ENCODE measurements at regions not wholly inside any gene's neighbourhood (a gene's known extent, or its start where the extent isn't known, plus 50 kb on each side); places are given as distances from the start of the nearest gene placed in this dataset.

DNA sequence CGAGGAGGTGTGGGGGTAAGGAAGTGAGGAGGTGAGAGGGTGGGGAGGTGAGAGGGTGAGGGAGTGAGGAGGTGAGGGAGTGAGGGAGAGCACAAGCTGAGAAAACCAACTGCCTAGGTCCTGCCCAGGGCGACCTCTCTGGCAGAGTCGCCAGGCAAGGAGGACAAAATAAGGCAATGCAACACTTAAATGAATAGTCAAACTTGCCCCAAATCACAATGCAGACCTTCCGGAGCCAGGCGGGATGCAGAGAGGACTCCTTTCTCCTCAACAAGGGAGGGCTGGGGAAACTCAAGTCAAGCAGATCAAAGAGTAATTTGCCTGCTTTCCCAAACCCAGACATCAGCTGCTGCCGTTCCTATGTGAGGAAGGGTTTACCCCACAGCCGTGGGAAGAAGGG lies 86.0 kb downstream of the CCDC185 start:
- DNase-seq (ENCODE audit: low spot score), result no peak
- peaks cover 64% of the 10 kb centered on the region for H3K27me3 Mint-ChIP-seq (ENCODE audit: low read depth)
- peaks cover 3% of the 10 kb centered on the region for H3K9me3 Mint-ChIP-seq (ENCODE audit: low read depth)
- no peaks in the 10 kb centered on the region for H3K36me3 Mint-ChIP-seq (ENCODE audit: low read depth)
- H3K4me3 Mint-ChIP-seq (ENCODE audit: unreplicated experiment), result no peak overlapping the region
- H3K27ac Mint-ChIP-seq (ENCODE audit: unreplicated experiment), result no peak overlapping the region
- TF ChIP-seq, protein P1, sequence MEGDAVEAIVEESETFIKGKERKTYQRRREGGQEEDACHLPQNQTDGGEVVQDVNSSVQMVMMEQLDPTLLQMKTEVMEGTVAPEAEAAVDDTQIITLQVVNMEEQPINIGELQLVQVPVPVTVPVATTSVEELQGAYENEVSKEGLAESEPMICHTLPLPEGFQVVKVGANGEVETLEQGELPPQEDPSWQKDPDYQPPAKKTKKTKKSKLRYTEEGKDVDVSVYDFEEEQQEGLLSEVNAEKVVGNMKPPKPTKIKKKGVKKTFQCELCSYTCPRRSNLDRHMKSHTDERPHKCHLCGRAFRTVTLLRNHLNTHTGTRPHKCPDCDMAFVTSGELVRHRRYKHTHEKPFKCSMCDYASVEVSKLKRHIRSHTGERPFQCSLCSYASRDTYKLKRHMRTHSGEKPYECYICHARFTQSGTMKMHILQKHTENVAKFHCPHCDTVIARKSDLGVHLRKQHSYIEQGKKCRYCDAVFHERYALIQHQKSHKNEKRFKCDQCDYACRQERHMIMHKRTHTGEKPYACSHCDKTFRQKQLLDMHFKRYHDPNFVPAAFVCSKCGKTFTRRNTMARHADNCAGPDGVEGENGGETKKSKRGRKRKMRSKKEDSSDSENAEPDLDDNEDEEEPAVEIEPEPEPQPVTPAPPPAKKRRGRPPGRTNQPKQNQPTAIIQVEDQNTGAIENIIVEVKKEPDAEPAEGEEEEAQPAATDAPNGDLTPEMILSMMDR (IDR thresholded peaks at IDR 0.05), result no peak
- no peaks in the 10 kb centered on the region for H3K4me1 Mint-ChIP-seq (ENCODE audit: low read depth)

- no peak overlapping the region for H3K4me3 Mint-ChIP-seq (ENCODE audit: unreplicated experiment)
Observed at GRCh38 chr1:223479718-223480425, 86.7 kb downstream of the CCDC185 start.

DNA sequence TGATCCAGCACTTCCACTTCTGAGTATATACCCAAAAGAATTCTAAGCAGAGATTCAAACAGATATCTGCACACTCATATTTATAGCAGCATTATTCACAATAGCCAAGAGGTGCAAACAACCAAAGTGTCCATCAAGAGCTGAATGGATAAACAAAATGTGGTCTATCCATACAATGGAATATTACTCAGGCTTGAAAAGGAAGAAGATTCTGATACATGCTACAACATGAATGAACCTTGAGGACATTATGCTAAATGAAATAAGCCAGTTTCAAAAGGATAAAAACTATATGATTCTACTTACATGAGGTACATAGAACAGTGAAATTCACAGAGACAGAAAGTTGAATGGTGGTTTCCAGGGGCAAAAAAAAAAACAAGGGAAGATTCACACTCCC lies 88.9 kb downstream of the CCDC185 start:
- peaks cover 65% of the 10 kb centered on the region for H3K27me3 Mint-ChIP-seq (ENCODE audit: low read depth)
- H3K4me1 Mint-ChIP-seq (ENCODE audit: low read depth), result no peaks in the 10 kb centered on the region
- no peak overlapping the region for H3K4me3 Mint-ChIP-seq (ENCODE audit: unreplicated experiment)
- peaks cover 3% of the 10 kb centered on the region for H3K9me3 Mint-ChIP-seq (ENCODE audit: low read depth)
- no peaks in the 10 kb centered on the region for H3K36me3 Mint-ChIP-seq (ENCODE audit: low read depth)
- H3K27ac Mint-ChIP-seq (ENCODE audit: unreplicated experiment), result no peak overlapping the region
- DNase-seq (ENCODE audit: low spot score), result no peak
- TF ChIP-seq, protein P1 (IDR thresholded peaks at IDR 0.05), result no peak

More at GRCh38 chr1:223479718-223480425, 86.7 kb downstream of the CCDC185 start:
- H3K4me1 Mint-ChIP-seq (ENCODE audit: low read depth), result no peaks in the 10 kb centered on the region
- TF ChIP-seq, protein P1 (IDR thresholded peaks at IDR 0.05), result no peak
- H3K9me3 Mint-ChIP-seq (ENCODE audit: low read depth), result peaks cover 3% of the 10 kb centered on the region
- H3K27ac Mint-ChIP-seq (ENCODE audit: unreplicated experiment), result no peak overlapping the region
- H3K27me3 Mint-ChIP-seq (ENCODE audit: low read depth), result peaks cover 65% of the 10 kb centered on the region
- DNase-seq (ENCODE audit: low spot score), result no peak
- H3K36me3 Mint-ChIP-seq (ENCODE audit: low read depth), result no peaks in the 10 kb centered on the region

DNA sequence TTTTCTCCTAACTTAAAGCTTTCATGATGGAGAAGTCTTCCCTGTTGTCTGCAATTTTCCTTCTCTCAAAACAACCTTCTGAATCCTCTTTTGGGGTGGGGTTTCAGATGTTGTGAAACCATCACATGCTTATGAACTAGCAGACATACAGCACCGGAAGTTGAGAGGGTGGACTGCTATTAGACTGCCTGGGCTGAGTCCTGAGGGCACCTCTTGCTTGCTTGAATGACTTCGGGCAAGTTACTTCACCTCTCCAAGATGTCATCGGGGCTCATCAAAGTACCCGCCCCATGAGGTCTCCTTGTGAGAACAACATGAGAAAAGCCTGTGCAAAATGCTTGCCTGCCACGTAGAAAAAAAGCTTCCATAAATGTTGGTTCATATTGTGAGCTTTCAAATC lies 89.6 kb downstream of the CCDC185 start:
- no peaks in the 10 kb centered on the region for H3K4me1 Mint-ChIP-seq (ENCODE audit: low read depth)
- no peak overlapping the region for H3K27ac Mint-ChIP-seq (ENCODE audit: unreplicated experiment)
- H3K36me3 Mint-ChIP-seq (ENCODE audit: low read depth), result no peaks in the 10 kb centered on the region
- H3K9me3 Mint-ChIP-seq (ENCODE audit: low read depth), result peaks cover 3% of the 10 kb centered on the region
- DNase-seq (ENCODE audit: low spot score), result no peak
- peaks cover 65% of the 10 kb centered on the region for H3K27me3 Mint-ChIP-seq (ENCODE audit: low read depth)
- H3K4me3 Mint-ChIP-seq (ENCODE audit: unreplicated experiment), result no peak overlapping the region
- TF ChIP-seq, protein P1 (IDR thresholded peaks at IDR 0.05), result no peak

DNA sequence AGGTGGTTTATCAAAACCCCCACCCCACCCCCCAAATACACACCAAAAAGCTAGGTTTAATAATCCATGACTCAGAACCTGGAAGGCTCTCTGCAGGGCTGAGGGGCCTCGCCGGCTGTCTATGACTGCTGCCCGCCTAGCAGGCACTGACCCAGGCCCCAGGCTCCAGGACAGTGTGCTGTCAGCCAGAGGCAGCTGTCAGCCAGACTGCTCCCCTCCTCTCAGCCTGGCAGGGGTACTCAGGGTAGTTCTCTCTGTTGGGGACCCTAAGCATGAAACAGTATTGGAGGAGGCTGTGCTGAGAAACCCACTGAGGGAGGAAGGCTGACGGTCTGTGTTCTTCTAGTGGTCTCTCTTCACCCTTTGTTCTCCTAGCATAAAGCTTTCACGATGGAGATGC lies 90.3 kb downstream of the CCDC185 start:
- no peak overlapping the region for H3K4me3 Mint-ChIP-seq (ENCODE audit: unreplicated experiment)
- TF ChIP-seq, protein P1 (IDR thresholded peaks at IDR 0.05), result no peak
- no peak for DNase-seq (ENCODE audit: low spot score)
- no peak overlapping the region for H3K27ac Mint-ChIP-seq (ENCODE audit: unreplicated experiment)
- no peaks in the 10 kb centered on the region for H3K36me3 Mint-ChIP-seq (ENCODE audit: low read depth)
- H3K9me3 Mint-ChIP-seq (ENCODE audit: low read depth), result peaks cover 3% of the 10 kb centered on the region
- H3K27me3 Mint-ChIP-seq (ENCODE audit: low read depth), result peaks cover 67% of the 10 kb centered on the region
- H3K4me1 Mint-ChIP-seq (ENCODE audit: low read depth), result no peaks in the 10 kb centered on the region
